ENCODE measurements at regions not wholly inside any gene's neighbourhood (a gene's known extent, or its start where the extent isn't known, plus 50 kb on each side); places are given as distances from the start of the nearest gene placed in this dataset.

DNA sequence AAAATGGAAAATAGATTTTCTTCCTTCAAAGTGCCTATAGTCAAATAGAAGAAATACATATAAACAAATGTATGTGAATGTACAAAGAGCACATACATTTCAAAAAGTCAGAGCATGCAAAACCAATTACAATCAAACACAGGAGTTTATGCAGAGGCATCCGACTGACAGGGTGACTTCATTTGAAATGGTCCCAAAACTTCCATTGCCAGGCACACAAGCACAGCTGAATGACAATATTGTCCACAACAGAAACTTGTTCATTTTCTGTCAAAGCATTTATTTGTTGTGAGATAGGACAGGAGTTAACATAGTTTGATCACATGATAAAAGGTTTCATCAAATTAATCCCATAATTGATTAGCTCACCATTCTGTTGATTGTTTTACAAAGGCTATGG lies 96.4 kb upstream of the TTC29 start:
- no peak for FAIRE-seq
- TF ChIP-seq CREB1 (IDR thresholded peaks at IDR 0.05) (no peak), EGR1 (IDR thresholded peaks at IDR 0.05; ENCODE audit: borderline replicate concordance, low read depth, low read length) (no peak), FOSL1 (IDR thresholded peaks at IDR 0.05; ENCODE audit: insufficient read depth, low read depth, low read length) (no peak), HDAC2 (IDR thresholded peaks at IDR 0.05; ENCODE audit: borderline replicate concordance in 1 of 2, low read depth in 2 of 2, low read length in 2 of 2) (no peak), POLR2A (IDR thresholded peaks at IDR 0.05; ENCODE audit: control extremely low read depth in 1 of 2, low read depth in 2 of 2, low read length in 2 of 2) (no peak), RBBP5 (IDR thresholded peaks at IDR 0.05; ENCODE audit: borderline replicate concordance, low read depth, low read length) (no peak), POU5F1 (IDR thresholded peaks at IDR 0.05; ENCODE audit: low read depth, low read length) (no peak), ASH2L (IDR thresholded peaks at IDR 0.05; ENCODE audit: low read length) (no peak), SUZ12 (IDR thresholded peaks at IDR 0.05; ENCODE audit: low read length) (no peak), RAD21 (IDR thresholded peaks at IDR 0.05 in 1 of 2, conservative IDR thresholded peaks at IDR 0.05 in 1 of 2; ENCODE audit: low read depth in 2 of 2, low read length in 2 of 2) (no peak)
- TF ChIP-seq, protein P1, sequence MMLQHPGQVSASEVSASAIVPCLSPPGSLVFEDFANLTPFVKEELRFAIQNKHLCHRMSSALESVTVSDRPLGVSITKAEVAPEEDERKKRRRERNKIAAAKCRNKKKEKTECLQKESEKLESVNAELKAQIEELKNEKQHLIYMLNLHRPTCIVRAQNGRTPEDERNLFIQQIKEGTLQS (IDR thresholded peaks at IDR 0.05; ENCODE audit: insufficient read depth, low read depth, low read length) = no peak
- TF ChIP-seq, protein P2, sequence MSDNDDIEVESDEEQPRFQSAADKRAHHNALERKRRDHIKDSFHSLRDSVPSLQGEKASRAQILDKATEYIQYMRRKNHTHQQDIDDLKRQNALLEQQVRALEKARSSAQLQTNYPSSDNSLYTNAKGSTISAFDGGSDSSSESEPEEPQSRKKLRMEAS (IDR thresholded peaks at IDR 0.05) = no peak
- TF ChIP-seq, protein P3, sequence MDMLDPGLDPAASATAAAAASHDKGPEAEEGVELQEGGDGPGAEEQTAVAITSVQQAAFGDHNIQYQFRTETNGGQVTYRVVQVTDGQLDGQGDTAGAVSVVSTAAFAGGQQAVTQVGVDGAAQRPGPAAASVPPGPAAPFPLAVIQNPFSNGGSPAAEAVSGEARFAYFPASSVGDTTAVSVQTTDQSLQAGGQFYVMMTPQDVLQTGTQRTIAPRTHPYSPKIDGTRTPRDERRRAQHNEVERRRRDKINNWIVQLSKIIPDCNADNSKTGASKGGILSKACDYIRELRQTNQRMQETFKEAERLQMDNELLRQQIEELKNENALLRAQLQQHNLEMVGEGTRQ (IDR thresholded peaks at IDR 0.05; ENCODE audit: low read length) = no peak

More for the DNA sequence above, 96.4 kb upstream of the TTC29 start:
- no peaks in the 10 kb centered on the region for H3K23me2 ChIP-seq (ENCODE audit: low read depth, low read length)
- POLR2A ChIA-PET (ENCODE audit: partially characterized antibody) = no interaction called here
- H3K4me3 ChIP-seq (ENCODE audit: extremely low read depth in 1 of 4, insufficient read depth in 2 of 4, low read depth in 3 of 4, low read length in 4 of 4) = no peak overlapping the region
- no peak overlapping the region for H4K5ac ChIP-seq (ENCODE audit: insufficient read length, low read depth, low read length)
- no peak overlapping the region for H3K4me2 ChIP-seq (ENCODE audit: insufficient read depth in 1 of 2, low read depth in 2 of 2, low read length in 2 of 2)
- H3K4me1 ChIP-seq (replicated peaks in 1 of 4; ENCODE audit: control insufficient read depth in 3 of 4, insufficient read depth in 4 of 4, low read length in 3 of 4) = no peaks in the 10 kb centered on the region
- no peaks in the 10 kb centered on the region for H3K36me3 ChIP-seq (ENCODE audit: control insufficient read depth in 2 of 4, insufficient read depth in 4 of 4, low read length in 3 of 4)
- no peak overlapping the region for H3K4ac ChIP-seq (replicated peaks; ENCODE audit: insufficient read length, low read depth, low read length)
- no peak overlapping the region for H4K91ac ChIP-seq (replicated peaks; ENCODE audit: insufficient read length, low read length)
- H4K8ac ChIP-seq (ENCODE audit: extremely low read depth, insufficient read depth, low read length) = no peak overlapping the region
- CTCF ChIA-PET (ENCODE audit: partially characterized antibody) = no interaction called here
- no peak overlapping the region for H2BK20ac ChIP-seq (ENCODE audit: low read length)
- H2AK5ac ChIP-seq (ENCODE audit: low read depth, low read length) = no peak overlapping the region
- no peak overlapping the region for H3K23ac ChIP-seq (ENCODE audit: insufficient read length)
- H2AFZ ChIP-seq (ENCODE audit: low read length) = no peak overlapping the region
- H3K27ac ChIP-seq (ENCODE audit: low read depth, low read length) = no peak overlapping the region
- WGBS, 2 experiments (ENCODE audit: extremely low coverage in 1 of 2, insufficient coverage in 1 of 2, insufficient read length in 1 of 2, insufficient replicate concordance in 2 of 2, low coverage in 1 of 2, low lambda C conversion rate in 2 of 2, missing lambda C conversion rate in 1 of 2) = 85% methylated on average over 1 of the region's 1 CpG; no CpG with 5 or more reads in 1 of the 2 experiments
- no peak overlapping the region for H2BK12ac ChIP-seq (ENCODE audit: low read depth, low read length)
- no peak overlapping the region for H2BK15ac ChIP-seq (ENCODE audit: low read length)
- H3K79me1 ChIP-seq (ENCODE audit: low read depth, low read length) = no peaks in the 10 kb centered on the region
- H2BK5ac ChIP-seq (ENCODE audit: low read depth, low read length) = no peak overlapping the region
- no peaks in the 10 kb centered on the region for H3K9me3 ChIP-seq (ENCODE audit: insufficient read depth in 2 of 2, low read depth in 1 of 2, low read length in 1 of 2)
- H3K56ac ChIP-seq (replicated peaks; ENCODE audit: insufficient read length, low read depth, low read length) = no peak overlapping the region
- H3K14ac ChIP-seq (ENCODE audit: insufficient read length) = no peak overlapping the region
- H3K18ac ChIP-seq (ENCODE audit: extremely low read depth, low read length) = no peak overlapping the region
- H3K27me3 ChIP-seq (replicated peaks in 1 of 4; ENCODE audit: control insufficient read depth in 3 of 4, extremely low read depth in 1 of 4, insufficient read depth in 3 of 4, low read length in 3 of 4) = no peaks in the 10 kb centered on the region
- no peak overlapping the region for H2BK120ac ChIP-seq (replicated peaks; ENCODE audit: low read depth, low read length)
- H4K20me1 ChIP-seq (replicated peaks in 1 of 2; ENCODE audit: control insufficient read depth in 1 of 2, insufficient read depth in 2 of 2, low read length in 2 of 2) = no peaks in the 10 kb centered on the region
- no peaks in the 10 kb centered on the region for H3K79me2 ChIP-seq (ENCODE audit: control insufficient read depth in 1 of 2, insufficient read depth in 2 of 2, low read length in 2 of 2)
- DNase-seq (ENCODE audit: low read depth in 1 of 2, low spot score in 2 of 2) = no peak
- H3K9ac ChIP-seq (replicated peaks in 1 of 4; ENCODE audit: extremely low read depth in 1 of 4, low read depth in 3 of 4, low read length in 3 of 4) = no peak overlapping the region
